DMS 273 (cell line): ENCODE measurements at regions not wholly inside any gene's neighbourhood (a gene's known extent, or its start where the extent isn't known, plus 50 kb on each side); places are given as distances from the start of the nearest gene placed in this dataset.

Source experiments
- DNase-seq: peaks from one replicate; lab custom pipeline; 2025; ENCODE audit not compliant: unreplicated experiment; lab: John Stamatoyannopoulos, UW

DNA sequence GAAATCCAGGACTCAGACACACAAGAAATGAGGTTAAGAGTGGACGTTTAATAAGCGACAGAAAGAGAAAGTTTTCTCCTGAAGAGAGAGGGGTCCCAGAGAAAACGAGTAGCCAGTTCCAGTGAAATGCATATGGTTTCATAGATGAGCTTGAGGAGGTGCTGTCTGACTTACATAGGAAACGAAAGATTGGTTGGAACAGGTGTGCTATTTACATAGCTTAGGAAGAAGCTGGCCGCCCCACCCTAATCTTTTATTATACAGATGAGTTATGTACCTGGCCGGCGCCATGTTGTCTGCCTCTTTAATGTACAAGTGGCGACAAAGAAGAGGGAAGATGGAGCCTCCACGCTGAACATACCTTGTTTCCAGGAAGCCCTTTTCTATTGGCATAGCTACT is 223.0 kb downstream of the SLC6A15 start:
- no peak for DNase-seq

DNA sequence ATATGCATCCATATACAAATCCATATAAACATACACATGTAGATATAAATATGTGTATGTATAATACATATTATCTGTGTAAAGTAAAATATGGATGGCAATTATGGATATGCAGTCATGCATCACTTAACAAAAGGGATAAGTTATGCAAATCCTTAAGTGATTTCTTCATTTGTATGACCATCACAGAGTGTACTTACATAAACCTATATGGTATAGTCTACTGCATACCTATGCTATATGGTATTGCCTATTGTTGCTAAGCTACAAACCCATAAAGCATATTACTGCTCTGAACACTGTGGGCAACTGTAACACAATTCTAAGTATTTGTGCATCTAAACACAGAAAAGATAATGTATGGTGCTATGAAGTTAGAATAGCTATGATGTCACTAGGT is 227.2 kb downstream of the SLC6A15 start:
- no peak for DNase-seq

DNA sequence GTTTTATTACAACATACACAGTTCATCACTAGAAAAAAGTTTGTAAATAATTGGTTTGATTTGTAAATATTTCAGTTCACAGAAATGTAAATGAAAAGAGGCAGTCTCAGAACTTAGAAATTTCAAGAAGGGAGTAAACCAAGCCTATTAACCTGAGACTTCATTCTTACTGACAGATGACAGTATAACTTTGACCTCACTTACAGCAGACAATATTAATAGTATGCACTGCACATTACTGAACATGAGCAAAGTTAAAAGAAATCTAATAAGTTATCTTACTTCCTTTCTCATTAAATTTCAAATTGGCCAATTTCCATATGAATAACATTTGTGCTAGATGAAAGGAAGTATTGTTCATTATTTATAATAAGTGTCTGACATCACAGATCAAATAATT is 235.8 kb downstream of the SLC6A15 start:
- no peak for DNase-seq

DNA sequence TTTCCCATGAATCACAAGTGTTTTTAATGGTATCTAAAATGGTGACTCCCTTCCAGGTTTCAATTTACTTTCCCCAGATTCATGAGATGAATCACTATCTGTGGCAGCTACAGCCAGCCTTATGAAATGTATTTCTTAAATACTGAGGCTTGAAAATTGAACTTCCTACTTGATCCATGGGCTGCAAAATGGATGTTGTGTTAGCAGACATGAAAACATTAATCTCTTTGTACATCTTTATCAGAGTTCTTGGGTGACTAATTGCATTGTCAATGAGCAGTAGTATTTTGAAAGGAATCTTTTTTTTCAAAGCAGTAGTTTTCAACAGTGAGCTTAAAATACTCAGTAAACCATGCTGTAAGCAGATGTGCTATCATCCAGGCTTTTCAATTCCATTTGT is 250.8 kb downstream of the SLC6A15 start:
- DNase-seq = no peak

DNA sequence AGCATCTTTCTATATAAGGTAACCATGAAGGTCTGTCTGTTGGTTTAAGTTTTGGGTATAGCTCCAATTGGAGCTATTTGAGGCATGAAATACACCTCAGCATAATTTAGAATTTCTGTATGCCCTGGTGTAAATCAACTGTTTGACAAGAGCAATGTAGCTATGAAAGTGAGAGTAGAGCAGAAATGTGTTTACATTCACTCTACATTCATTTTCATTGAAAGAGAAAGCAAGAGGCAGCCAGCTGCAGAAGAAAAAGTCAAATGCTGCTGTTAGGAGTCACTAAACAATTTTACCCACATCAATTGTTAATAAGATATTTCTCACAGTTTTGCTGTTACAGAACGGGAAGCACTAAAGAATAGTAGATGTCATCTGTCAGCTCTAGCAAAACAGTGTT is 252.5 kb downstream of the SLC6A15 start:
- DNase-seq = no peak

DNA sequence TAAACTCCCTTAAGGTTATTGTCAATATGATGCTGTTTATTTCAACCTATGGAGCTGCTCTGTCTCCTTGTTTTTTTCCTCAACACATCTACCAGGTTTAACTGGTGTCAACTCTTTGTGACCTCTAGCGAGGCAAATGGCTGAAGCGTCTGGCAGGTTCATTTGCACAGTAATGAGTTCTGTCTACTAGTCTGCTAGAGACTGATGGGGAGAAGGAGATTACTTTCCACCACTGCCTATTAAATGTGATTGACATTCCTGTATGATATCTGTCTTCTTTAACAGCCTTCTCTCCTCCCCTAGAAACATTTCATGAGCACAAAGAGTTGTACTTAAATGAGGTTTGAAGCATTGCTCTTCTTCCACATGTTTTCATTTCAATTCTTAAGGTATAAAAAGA is 253.7 kb downstream of the SLC6A15 start:
- no peak for DNase-seq

DNA sequence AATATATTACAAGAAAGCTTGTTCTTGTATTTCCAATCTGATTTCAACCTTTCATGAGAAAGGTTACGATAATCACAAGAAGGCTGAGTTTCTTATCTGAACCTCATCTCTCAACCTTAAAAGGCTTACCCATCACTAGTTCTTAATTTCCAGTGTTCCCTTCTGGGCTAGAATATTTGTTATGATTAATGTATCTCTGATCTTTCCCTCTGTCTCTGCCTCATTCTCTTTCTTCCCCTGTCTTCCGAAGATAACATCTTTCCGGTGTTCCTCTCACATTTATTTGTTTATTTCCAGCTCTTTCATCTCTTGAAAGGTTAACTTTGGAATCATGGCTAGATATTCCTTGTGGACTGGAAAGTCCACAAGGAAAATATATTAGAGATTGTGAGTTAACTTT is 255.9 kb downstream of the SLC6A15 start:
- DNase-seq = no peak

DNA sequence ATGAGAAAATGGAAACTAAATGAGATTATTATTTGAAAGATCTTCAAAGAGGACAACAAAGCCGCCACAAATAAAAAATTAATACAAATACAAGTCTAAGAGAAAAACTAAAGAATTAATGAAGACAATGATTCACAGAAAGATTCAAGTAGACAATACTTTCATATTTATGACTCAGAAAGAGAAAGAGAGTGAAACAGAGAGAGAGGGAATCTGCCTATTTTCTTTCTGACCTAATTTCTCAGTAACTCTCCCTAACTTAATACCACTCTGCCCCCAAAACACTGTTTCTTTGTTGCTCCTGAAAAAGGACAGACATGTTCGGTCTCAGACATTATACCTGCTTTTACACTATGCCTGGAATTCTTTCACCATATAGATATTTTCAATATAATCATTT is 259.1 kb downstream of the SLC6A15 start:
- no peak for DNase-seq

DNA sequence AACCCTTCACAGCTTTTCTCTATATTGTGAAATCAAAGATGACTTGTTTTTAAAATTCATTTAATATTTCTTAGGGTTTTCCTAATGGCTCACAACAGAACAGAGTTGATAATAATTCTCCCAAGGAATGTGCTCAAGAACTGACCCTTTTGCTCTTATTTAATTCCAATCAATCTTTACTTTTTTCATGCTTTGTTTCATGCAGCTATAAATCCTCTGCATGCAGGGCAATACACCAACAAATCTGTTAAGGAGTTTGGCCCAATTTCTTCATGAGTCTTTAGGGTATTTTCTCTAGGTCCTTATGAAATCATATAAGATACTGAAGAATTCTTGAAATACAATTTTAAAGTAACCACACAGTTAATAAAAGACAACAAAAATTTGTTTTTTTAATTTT is 264.2 kb downstream of the SLC6A15 start:
- DNase-seq = no peak

DNA sequence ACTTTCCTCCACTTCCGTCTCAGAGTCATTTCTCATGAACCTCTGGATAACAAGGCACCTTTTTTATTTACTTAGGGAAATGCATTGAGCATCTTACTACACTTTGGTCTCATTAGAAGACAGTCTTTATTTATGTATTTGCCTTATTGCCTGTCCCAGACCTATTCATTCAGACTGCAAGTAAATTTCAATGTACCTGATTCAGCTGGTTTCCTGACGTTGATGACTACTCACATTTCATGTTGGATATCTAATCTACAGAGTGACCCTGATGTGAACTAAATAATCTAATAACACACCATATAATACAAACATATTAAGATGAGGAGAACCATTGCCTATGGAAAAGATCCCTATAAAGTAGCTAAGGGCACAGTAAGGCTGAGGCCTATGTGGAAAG is 267.7 kb downstream of the SLC6A15 start:
- no peak for DNase-seq

DNA sequence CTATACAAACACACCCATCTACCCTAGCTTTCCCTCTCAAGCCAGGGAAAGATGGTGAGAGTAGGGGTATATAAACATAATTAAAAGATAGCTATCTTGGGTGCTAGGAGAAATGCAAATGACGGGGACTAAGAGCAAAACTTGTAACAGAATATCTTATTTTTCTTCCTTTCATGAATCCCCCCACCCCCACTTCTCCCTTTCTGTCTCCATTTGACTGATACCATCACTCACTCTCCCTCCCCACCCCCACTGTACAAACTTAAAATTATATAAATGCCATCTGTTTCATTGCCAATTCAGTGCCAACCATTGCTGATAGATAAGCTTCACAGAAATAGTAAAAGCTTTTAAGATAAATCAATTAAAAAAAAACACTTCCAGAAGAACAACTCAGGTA is 268.6 kb downstream of the SLC6A15 start:
- DNase-seq = peak; percentile 38

DNA sequence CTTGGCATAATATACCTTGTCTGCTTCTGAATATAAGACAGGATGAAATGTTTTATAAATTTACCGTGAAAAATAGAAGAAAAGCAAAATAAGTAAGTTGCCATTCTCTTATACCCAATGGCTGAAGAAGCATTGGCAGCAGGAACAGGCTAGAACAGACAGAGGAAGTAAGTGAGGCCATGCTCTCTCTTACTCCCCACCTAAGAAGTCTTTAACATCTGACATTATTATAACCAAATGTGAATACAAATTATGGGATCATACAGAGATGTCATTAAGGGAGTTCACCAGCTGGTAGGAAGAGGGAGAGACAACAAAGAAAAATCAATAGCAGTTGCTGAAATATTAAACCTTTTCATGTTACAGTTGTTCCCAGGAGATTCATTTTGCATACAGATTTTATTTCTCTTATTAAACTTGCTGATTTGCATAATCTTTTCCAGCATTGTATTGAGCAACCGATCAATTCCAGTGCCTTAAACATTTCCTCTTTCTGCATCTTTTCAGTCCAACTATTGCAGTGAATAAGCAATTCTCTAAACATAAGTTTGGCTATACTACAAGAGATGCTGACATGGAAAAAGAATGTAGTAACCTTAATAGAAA is 270.6 kb downstream of the SLC6A15 start:
- no peak for DNase-seq

DNA sequence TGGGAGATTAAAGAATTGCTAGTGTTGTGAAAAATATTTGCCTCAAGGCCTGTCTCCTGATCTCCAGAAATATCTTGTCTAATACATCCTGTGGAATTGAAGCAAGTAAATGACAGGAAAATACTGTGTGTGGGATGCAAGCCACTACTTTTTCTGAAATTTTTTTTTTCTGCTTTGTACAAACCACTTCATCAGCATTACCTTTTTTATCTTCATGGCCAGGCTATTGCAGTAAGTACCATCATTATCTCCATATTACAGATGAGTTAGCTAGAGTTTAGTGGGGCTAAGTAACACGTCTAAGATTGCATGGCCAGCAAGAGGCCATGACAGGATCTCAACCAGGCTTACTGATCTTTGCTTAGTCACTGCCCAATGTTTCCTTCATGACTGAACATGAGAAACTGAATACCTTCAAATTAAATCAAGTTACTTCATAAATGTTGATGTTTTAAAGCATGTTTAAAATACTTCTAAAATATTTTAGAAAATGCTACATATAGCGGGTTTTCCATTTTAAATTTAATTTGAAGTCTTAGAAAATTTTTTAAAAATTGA is 273.7 kb downstream of the SLC6A15 start:
- no peak for DNase-seq

DNA sequence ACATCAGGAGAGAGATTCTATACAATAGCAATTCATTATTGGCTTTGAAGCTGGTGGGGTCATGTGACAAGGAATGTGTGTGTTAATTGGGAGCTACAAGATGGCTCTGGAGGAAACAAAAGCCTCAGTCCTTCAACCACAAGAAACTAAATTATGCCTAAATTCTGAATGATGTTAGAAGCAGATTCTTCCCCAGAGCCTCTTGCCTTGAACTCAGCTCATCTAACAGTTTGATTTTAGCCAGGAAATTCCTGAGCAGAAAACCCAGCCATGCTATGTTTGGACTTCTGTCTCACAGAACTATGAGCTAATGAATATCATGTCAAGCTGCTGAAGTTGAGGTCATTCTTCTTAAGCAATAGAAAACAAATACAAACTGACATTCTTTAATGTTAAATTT is 274.7 kb downstream of the SLC6A15 start:
- DNase-seq = no peak

DNA sequence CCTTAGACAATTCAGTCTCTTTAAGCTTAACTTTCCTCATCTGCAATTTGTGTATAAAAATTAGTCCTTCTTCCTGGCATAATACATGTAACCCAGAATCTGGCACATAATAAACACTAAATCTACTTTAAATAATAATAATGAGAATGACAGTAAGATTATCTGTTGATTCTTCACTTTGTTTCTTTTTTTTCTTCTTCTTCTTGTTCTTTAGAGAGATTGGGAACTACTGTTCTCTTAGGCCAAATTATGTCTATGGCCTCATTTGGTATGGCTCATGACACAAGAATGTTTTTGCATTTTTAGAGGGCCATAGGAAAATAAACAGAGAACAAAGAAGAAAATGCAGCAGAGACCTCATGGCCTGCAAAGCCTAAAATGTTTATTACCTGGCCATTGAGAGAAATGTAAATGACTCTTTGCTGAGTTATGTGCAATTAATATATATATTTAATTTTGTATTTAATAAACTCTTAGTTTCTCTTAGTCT is 275.8 kb downstream of the SLC6A15 start:
- no peak for DNase-seq

DNA sequence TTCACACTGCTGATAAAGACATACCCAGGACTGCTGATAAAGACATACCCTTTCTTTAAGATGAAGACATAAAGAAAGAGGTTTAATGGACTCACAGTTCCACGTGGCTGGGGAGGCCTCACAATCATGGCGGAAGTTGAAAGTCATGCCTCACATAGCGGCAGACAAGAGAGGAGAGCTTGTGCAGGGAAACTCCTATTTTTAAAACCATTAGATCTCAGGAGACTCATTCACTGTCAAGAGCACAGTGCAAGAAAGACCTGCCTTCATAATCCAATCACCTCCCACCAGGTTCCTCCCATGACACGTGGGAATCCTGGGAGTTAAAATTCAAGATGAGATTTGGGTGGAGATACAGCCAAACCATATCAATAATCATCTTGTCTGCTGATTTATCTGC is 278.1 kb downstream of the SLC6A15 start:
- no peak for DNase-seq

DNA sequence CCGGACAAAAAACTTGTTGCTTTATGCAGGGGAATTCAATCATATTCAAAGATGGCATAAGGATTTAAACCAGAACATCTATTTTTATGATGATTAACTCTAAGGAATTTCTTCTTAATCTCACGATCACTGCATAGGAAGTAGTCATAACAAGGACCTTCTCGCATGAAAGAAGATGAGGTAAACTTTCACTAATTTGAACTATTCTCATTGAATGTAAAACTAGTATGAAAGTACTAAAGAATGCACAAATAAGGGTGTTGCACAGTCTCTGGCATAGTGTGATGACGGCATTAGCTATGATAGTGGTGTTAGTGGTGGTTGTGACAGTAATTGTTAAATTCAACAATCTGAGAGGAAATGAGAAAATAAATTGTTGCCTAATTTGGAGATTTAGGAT is 280.0 kb downstream of the SLC6A15 start:
- no peak for DNase-seq

DNA sequence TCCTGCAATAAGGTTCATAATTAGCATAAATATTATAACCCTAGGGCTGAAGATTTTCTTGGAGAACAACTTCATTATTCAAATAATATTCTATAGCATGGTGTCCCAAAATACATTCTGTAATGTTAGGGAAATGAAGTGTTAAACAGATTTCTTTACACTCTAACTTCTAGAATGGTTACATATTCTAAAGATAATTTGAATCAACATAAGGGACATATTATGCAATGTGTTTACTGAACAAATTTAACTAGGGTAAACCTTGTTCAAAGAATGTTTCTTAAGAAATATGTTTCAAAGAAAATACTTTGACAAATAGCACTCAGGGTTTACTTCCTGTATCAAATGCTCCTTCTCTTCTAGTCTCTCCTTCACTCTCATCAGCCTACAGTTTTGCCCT is 281.6 kb downstream of the SLC6A15 start:
- DNase-seq = no peak

DNA sequence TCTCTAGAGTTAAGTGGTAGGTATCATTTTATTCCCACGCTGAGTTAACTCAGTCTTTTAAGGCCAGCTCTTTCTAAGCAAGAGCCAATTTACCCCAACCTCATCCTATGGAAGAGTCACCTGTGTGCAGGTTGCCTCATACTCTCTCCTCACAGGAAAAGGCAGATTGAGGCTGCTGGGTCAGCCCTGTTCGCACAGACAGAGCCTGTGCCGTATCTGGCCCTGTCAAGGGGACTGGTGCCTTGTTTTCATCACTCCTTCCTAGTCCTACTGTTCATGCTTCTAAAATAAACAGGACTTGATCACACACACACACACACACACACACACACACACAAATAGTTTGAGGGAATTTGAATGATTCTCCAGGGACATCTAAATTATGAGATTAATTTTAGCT is 285.0 kb downstream of the SLC6A15 start:
- DNase-seq = no peak

DNA sequence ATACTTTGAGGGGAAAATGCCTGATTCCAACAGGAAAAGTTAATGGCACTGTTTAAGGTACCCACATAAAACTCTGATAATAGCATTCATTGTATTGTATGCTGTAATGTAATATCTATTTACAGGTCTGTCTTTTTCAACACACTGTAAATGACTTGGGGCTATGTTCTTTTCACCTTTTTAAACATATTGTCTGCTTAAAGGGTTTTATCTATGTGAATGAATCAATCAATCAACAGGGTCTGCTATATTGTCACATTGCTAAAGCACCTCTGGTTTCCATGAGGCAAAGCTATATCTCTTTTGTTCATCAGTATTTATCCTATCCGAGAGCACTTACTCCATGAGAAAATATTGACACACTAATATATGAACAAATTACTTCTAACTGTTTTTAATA is 288.0 kb downstream of the SLC6A15 start:
- no peak for DNase-seq

DNA sequence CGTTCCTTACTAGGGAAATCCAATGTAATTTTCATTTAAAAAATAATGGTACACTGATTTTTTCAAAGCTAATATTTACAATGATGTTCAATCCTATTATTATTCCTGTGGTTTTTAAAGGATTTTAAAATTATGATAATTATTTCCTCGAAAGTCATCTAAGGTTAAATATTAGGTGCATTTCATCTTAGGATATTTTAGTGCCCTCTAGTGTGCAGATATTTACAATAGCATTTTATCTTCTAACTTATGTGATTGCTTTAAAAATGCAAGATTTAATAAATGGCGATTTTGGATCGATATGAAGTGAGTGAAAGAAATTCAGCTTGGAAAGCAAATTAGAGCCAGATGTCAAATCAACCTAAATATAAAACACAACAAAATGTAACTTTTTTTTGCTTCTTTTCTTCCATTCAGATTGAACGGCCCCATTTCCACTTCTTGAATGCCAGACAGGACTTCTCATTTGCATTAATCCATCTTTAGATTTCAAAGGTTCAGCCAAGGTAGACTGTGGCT is 293.5 kb downstream of the SLC6A15 start:
- DNase-seq = no peak

DNA sequence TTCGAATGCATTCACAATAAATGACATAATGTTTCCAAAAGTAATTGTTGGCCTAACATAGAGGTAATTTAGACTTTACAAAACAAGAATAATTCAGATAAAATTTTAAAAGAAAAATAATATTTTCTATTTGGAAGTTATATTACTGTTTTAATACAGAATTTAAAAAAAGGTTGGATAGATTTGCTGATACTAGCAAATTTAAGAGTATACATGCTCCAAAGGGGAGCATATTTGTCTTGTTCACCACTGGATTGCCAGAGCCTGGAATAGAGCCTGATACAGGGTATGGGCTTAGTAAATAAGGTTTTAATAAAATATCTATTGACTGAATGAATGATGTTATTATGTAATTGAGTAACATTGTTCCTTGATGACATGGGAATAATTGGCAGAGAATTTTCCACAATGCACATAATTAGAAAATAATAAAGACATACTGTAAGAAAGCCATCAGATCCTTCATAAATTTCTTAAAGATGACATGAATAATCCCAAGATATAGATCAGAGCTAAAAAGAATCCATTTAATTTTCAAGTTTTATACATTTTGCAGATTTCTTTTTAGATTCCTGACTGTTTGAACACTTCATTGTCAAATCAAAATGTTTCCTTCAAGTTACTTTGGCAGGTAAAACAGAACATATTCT is 305.3 kb downstream of the SLC6A15 start:
- no peak for DNase-seq

DNA sequence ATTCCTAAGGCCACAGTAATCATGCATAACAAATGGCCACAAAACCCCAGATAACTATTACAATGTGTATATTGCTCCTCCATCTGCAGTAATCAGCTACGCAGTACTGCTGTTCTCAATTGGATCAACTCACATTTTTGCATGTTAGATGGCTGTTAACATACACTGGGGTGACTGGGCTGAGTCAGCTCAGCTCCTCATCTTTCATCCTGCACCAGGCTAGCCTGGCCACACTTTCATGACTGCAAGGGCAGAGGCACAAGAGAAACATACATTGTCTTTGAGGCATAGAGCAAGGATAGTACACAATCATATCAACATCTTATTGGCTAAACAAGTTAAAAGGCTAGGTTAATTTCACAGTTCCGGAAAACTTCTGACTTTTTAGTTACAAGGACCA is 306.6 kb downstream of the SLC6A15 start:
- no peak for DNase-seq
